Nephron progenitor cell (in vitro differentiated cells): ENCODE measurements at regions not wholly inside any gene's neighbourhood (a gene's known extent, or its start where the extent isn't known, plus 50 kb on each side); places are given as distances from the start of the nearest gene placed in this dataset.

Experiments used
- DNase-seq: peaks from one replicate; pipeline ENCODE4 v3.0.0; 2021
- H3K27ac Mint-ChIP-seq: 2 replicates; pipeline ENCODE4 v1.8.0; 2021; ENCODE audit warnings: mild to moderate bottlenecking, moderate library complexity, mixed read lengths
- H3K27me3 Mint-ChIP-seq: 2 replicates; pipeline ENCODE4 v1.8.0; 2021; ENCODE audit warnings: mild to moderate bottlenecking, low read depth, mixed read lengths; ENCODE audit not compliant: poor library complexity
- H3K36me3 Mint-ChIP-seq: 2 replicates; pipeline ENCODE4 v1.8.0; 2021; ENCODE audit warnings: low read depth, mixed read lengths
- H3K4me1 Mint-ChIP-seq: 2 replicates; pipeline ENCODE4 v1.8.0; 2021; ENCODE audit warnings: mixed read lengths
- H3K4me3 Mint-ChIP-seq: 2 replicates; pipeline ENCODE4 v1.8.0; 2021; ENCODE audit warnings: mild to moderate bottlenecking, moderate library complexity, mixed read lengths
- H3K9me3 Mint-ChIP-seq: 2 replicates; pipeline ENCODE4 v1.8.0; 2021; ENCODE audit warnings: mild to moderate bottlenecking, moderate library complexity, mixed read lengths
- TF ChIP-seq, protein P1 (sequence below): fragments of 200-600 bp; sonication (generic); IDR thresholded peaks from 2 replicates; pipeline ENCODE4 v1.5.0; 2021; ENCODE audit warnings: antibody characterized with exemption

DNA sequence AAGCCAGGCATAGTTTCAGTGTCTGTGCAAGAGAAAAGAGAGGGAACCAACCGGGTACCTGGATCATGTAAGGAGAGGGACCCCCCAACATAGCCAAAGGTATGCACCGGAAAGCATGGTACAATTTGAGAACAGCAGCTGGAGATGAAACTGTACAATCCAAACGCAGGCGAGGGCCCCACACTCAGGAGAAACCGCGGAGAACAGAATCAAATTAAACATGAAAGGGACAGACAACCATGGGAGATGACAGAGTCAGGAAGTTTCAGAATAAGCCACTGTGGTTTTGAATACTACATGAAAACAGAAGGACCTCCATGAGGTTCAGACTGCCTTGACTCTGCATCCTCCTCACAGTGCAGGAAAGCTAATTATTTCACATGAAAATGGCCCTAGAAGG is 62.9 kb upstream of the SPATA13 start:
- DNase-seq: no peak
- Mint-ChIP-seq H3K4me3 (no peak overlapping the region), H3K27ac (no peak overlapping the region)

DNA sequence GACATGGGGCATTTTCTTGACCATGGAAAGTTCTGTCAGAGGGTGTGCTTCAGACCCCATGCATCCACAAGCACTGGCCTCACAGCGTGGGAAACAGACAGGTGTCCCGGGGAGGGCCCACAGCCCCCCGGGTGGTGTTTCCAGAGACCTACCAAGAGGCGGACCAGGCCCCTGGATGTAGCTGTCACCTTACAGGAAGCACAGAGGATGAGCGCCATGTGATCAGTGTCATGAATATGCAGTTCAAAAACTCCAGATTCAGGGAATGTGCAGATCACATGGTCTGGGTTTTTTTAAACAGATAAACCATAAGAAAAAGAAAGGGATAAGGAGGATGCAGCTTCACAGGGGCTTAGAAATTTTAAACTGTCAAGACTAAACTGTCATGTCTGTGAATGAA is 61.0 kb upstream of the SPATA13 start:
- H3K36me3 Mint-ChIP-seq: peaks cover 11% of the 10 kb centered on the region
- peak overlapping the region; percentile 19 for H3K27ac Mint-ChIP-seq
- H3K9me3 Mint-ChIP-seq: peaks cover 12% of the 10 kb centered on the region
- H3K4me3 Mint-ChIP-seq: no peak overlapping the region
- TF ChIP-seq, protein P1, sequence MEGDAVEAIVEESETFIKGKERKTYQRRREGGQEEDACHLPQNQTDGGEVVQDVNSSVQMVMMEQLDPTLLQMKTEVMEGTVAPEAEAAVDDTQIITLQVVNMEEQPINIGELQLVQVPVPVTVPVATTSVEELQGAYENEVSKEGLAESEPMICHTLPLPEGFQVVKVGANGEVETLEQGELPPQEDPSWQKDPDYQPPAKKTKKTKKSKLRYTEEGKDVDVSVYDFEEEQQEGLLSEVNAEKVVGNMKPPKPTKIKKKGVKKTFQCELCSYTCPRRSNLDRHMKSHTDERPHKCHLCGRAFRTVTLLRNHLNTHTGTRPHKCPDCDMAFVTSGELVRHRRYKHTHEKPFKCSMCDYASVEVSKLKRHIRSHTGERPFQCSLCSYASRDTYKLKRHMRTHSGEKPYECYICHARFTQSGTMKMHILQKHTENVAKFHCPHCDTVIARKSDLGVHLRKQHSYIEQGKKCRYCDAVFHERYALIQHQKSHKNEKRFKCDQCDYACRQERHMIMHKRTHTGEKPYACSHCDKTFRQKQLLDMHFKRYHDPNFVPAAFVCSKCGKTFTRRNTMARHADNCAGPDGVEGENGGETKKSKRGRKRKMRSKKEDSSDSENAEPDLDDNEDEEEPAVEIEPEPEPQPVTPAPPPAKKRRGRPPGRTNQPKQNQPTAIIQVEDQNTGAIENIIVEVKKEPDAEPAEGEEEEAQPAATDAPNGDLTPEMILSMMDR: no peak
- peaks cover 21% of the 10 kb centered on the region for H3K4me1 Mint-ChIP-seq
- peaks cover 7% of the 10 kb centered on the region for H3K27me3 Mint-ChIP-seq
- no peak for DNase-seq

More for the DNA sequence above, 62.9 kb upstream of the SPATA13 start:
- H3K9me3 Mint-ChIP-seq: peaks cover 18% of the 10 kb centered on the region
- peaks cover 7% of the 10 kb centered on the region for H3K27me3 Mint-ChIP-seq
- peaks cover 17% of the 10 kb centered on the region for H3K36me3 Mint-ChIP-seq
- TF ChIP-seq, protein P1: no peak
- H3K4me1 Mint-ChIP-seq: peaks cover 25% of the 10 kb centered on the region

DNA sequence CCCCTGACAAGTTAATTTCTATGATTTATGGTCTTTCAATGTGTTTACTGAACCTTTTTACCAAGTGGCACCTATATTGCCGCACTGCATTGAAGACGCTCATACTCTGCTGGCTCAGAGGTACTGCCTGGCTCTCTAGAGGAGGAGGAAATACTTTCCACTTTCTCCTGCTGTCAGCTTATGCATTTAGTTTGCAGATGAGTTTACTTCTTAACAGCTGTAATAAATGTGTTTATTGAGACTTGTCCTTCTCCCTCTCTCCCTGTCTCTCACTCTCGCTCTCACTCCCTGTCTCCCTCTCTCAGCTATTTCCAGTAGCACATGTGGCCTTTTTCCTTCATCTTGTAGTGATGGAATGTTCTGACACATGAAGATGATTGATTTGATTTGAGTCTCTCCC is 60.3 kb upstream of the SPATA13 start:
- Mint-ChIP-seq H3K4me3 (no peak overlapping the region), H3K9me3 (peaks cover 12% of the 10 kb centered on the region), H3K36me3 (peaks cover 11% of the 10 kb centered on the region), H3K27ac (no peak overlapping the region), H3K4me1 (peaks cover 28% of the 10 kb centered on the region), H3K27me3 (peaks cover 7% of the 10 kb centered on the region)
- TF ChIP-seq, protein P1: no peak
- DNase-seq: no peak

DNA sequence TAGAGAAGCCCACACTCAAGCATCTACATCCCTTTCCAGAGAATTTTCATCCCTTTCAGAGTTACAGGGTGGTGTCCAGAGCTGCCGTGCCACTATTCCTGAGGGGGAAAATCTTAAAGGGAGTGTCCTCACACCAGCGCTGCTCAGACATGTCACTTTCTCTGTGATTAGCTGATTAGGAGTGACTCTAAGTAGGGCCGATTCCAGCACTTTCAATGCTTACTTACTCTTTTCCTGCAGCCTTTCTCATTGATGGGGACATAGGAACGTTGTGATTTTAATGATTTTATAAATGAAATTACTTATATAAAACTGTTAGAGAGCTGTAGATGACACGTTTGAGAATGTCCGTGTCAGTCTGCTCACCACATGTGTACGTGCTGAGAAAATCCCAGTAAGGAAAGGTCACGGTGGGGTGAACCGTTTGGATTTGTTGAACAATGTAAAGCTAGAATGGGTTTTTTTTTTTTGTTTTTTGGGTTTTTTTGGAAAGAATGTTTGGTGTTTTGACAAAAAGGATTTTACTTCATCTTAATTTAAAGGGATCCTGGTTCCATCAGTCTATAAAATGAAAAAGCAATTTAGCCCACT is 56.6 kb upstream of the SPATA13 start:
- H3K36me3 Mint-ChIP-seq: no peaks in the 10 kb centered on the region
- H3K4me1 Mint-ChIP-seq: peaks cover 28% of the 10 kb centered on the region
- no peak overlapping the region for H3K27ac Mint-ChIP-seq
- no peak overlapping the region for H3K4me3 Mint-ChIP-seq
- H3K27me3 Mint-ChIP-seq: peaks cover 15% of the 10 kb centered on the region
- TF ChIP-seq, protein P1: no peak
- no peak for DNase-seq
- H3K9me3 Mint-ChIP-seq: no peaks in the 10 kb centered on the region

DNA sequence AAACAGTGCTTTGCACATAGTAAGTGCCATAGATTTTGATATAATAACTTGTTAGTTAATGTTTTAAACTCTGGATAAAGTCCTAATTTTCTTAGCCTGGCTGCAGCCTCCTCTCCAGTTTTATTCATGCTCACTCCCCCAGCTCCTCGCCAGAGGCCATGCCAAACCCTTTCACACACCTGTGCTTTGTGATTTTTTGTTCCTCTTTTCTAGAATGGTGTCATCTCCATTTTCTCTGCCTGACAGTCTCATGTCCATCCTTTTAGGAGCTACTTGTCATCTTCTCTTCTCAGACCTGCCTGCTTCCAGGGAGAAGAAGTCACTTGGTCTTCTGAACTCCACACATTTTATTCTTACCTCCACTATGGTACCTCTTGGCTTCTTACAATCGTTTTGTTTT is 55.8 kb upstream of the SPATA13 start:
- H3K36me3 Mint-ChIP-seq: no peaks in the 10 kb centered on the region
- no peak for DNase-seq
- no peak overlapping the region for H3K4me3 Mint-ChIP-seq
- no peak overlapping the region for H3K27ac Mint-ChIP-seq
- H3K9me3 Mint-ChIP-seq: no peaks in the 10 kb centered on the region
- peaks cover 15% of the 10 kb centered on the region for H3K27me3 Mint-ChIP-seq
- H3K4me1 Mint-ChIP-seq: peaks cover 24% of the 10 kb centered on the region
- TF ChIP-seq, protein P1: no peak

DNA sequence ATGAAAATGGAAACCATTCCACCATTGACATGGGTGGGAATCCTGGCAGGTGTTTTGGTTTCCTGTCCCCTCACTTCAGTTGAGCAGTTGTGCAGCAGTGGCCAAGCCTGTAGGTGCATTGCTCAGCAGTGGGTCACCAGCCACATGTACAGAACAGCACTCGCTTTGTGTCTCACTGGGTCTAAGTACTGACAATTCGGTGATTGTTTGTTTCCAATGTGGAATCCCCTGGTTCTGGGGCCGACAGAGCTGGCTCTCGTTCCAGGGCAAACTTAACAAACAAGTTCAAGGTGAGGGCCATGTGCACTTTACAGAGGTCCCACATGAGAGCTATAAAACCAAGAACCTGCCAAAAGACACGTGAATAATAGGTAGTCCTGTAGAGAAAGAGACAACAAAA is 54.1 kb upstream of the SPATA13 start:
- TF ChIP-seq, protein P1: no peak
- Mint-ChIP-seq H3K27ac (no peak overlapping the region), H3K27me3 (peaks cover 17% of the 10 kb centered on the region), H3K36me3 (no peaks in the 10 kb centered on the region), H3K9me3 (no peaks in the 10 kb centered on the region), H3K4me1 (peaks cover 15% of the 10 kb centered on the region), H3K4me3 (no peak overlapping the region)
- no peak for DNase-seq
